Thyroid gland (tissue), 4 donors: ENCODE measurements at regions not wholly inside any gene's neighbourhood (a gene's known extent, or its start where the extent isn't known, plus 50 kb on each side); places are given as distances from the start of the nearest gene placed in this dataset.

Experiments
- DNase-seq, 2 donors: peaks; one replicate each; pipeline ENCODE4 v3.0.0-alpha.2; 2019
- H3K27ac ChIP-seq, 3 donors: fragments of 200-600 bp; sonication (generic); 1 replicate in 2 of 3; 2 replicates in 1 of 3; pipeline ENCODE4 v1.5.1; 2016 to 2019; ENCODE audit warnings: mild to moderate bottlenecking in 1 of 3, moderate library complexity in 1 of 3
- H3K27me3 ChIP-seq: fragments of 200-600 bp; sonication (generic); one replicate; pipeline ENCODE4 v1.5.1; 2019
- H3K36me3 ChIP-seq, 2 donors: fragments of 200-600 bp; sonication (generic); one replicate each; pipeline ENCODE4 v1.5.1; 2016 to 2019
- H3K4me1 ChIP-seq, 2 donors: fragments of 200-600 bp; sonication (generic); one replicate each; pipeline ENCODE4 v1.5.1; 2017 to 2019
- H3K4me3 ChIP-seq, 3 donors: fragments of 200-600 bp; sonication (generic); replicated peaks in 1 of 3; 1 replicate in 2 of 3; 2 replicates in 1 of 3; pipeline ENCODE4 v1.5.1; 2016; ENCODE audit warnings: mild to moderate bottlenecking in 1 of 3
- H3K9me3 ChIP-seq: fragments of 200-600 bp; sonication (generic); one replicate; pipeline ENCODE4 v1.5.1; 2017
- CTCF ChIP-seq, 6 experiments: fragments of 200-600 bp in 3 of 6; fragments of 450-650 bp in 3 of 6; sonication (generic) in 3 of 6; IDR thresholded peaks; one replicate each; pipeline ENCODE4 v1.5.1; 2016 to 2019; ENCODE audit warnings: antibody characterized with exemption in 6 of 6, mild to moderate bottlenecking in 2 of 6, inconsistent platforms in 1 of 6, moderate library complexity in 1 of 6
- POLR2A ChIP-seq, 2 donors: fragments of 450-650 bp; IDR thresholded peaks; one replicate each; pipeline ENCODE4 v1.6.1; 2017; ENCODE audit warnings: antibody characterized with exemption in 2 of 2, mild to moderate bottlenecking in 2 of 2, moderate library complexity in 1 of 2
- WGBS, 2 donors: methylation state at CpG; one replicate each; pipeline ENCODE4 v1.1.5; 2017; 5-methylcytosine and 5-hydroxymethylcytosine counted together
- intact Hi-C: fragments of 100-400 bp; cut with DNase I; formaldehyde crosslinking; loops from one replicate; pipeline ENCODE4 v1.15.1; 2023

DNA sequence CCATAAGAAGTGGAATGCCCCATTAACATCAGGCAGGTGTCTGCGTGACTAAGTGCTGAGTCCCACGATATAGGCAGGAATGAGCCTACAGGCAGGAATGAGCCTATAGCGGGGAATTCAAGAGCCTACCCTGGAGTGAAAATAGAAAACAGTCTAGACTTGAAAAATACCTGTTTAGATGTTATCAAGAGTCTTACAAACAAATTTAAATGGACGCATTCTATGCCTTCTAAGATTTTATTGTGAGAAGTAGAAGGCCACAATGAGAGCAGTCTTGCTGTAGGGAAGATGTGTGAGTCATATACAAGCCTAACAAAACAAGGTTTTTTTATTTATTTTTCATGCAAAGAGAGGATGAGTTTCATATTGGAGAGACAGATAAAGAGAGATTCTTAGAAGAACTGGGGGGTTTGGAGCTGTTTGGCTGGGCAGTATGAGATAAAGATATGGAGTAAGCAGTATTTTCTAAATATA, 200.8 kb upstream of the ZC3H12C start:
- intact Hi-C loops: no loop called here
- H3K4me3 ChIP-seq: no peak overlapping the region
- WGBS, 2 donors: 47 to 63% methylated on average over 4 of the region's 4 CpGs
- H3K36me3 ChIP-seq: no peaks in the 10 kb centered on the region
- TF ChIP-seq POLR2A (IDR thresholded peaks at IDR 0.05) (no peak), CTCF (IDR thresholded peaks at IDR 0.05) (no peak)
- no peaks in the 10 kb centered on the region for H3K27me3 ChIP-seq
- H3K9me3 ChIP-seq: no peaks in the 10 kb centered on the region
- H3K4me1 ChIP-seq: no peaks in the 10 kb centered on the region
- H3K27ac ChIP-seq: no peak overlapping the region
- DNase-seq: no peak

DNA sequence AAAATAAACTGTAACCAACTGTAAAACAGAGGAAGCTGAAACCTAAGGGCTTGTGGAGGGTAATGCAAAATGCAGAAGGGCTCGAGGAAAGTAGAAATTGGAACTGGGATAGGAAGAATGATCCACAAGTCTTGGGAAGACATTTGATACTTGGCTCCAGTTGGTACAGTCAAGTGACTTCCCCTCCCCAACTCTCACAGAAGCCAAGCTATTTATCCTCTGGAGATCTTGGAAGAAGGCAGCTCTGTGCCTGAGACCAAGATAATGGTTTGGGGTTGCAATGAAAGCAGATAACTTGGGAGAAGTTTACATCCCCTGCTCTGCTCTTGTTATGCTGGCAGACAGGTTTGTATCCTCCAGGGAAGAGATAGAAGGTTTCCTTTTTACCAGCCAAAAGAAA, 198.9 kb upstream of the ZC3H12C start:
- DNase-seq: no peak
- no peak for TF ChIP-seq CTCF (IDR thresholded peaks at IDR 0.05)
- TF ChIP-seq POLR2A (IDR thresholded peaks at IDR 0.05): no peak
- no peaks in the 10 kb centered on the region for H3K27me3 ChIP-seq
- H3K27ac ChIP-seq: no peak overlapping the region
- H3K36me3 ChIP-seq: no peaks in the 10 kb centered on the region
- 62 to 66% methylated on average over 1 of the region's 1 CpG for WGBS, 2 donors
- H3K9me3 ChIP-seq: no peaks in the 10 kb centered on the region
- intact Hi-C loops: no loop called here
- no peaks in the 10 kb centered on the region for H3K4me1 ChIP-seq
- no peak overlapping the region for H3K4me3 ChIP-seq

DNA sequence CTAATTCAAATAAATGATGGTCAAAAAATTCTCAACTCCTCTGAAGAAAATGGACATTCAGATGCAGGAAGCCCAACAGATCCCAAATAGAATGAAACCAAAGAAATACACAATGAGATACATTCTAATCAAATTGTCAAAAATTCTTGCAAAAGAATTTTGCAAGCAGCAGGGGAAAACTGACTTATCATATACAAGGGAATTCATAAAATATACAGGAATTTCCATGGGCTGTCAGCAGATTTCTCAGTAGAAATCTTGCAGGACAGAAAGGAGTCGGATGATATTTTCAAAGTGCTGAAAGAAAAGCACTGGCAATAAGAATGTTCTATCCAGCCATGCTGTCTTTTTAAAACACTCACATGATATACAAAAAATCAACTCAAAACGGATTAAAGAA, 194.6 kb upstream of the ZC3H12C start:
- no peaks in the 10 kb centered on the region for H3K9me3 ChIP-seq
- TF ChIP-seq POLR2A (IDR thresholded peaks at IDR 0.05): no peak
- TF ChIP-seq CTCF (IDR thresholded peaks at IDR 0.05): no peak
- intact Hi-C loops: no loop called here
- H3K27ac ChIP-seq: no peak overlapping the region
- no peaks in the 10 kb centered on the region for H3K36me3 ChIP-seq
- no peak overlapping the region for H3K4me3 ChIP-seq
- DNase-seq: no peak
- H3K4me1 ChIP-seq: no peaks in the 10 kb centered on the region
- WGBS, 2 donors: 85% methylated on average over 2 of the region's 2 CpGs
- no peaks in the 10 kb centered on the region for H3K27me3 ChIP-seq

GRCh38 chr11:109902764-109903433, 190.3 kb upstream of the ZC3H12C start:
- no peaks in the 10 kb centered on the region for H3K27me3 ChIP-seq
- no peak overlapping the region for H3K27ac ChIP-seq
- WGBS, 2 donors: 71 to 85% methylated on average over 5 of the region's 5 CpGs
- intact Hi-C loops: no loop called here
- no peak overlapping the region for H3K4me3 ChIP-seq
- H3K9me3 ChIP-seq: no peaks in the 10 kb centered on the region
- TF ChIP-seq POLR2A (IDR thresholded peaks at IDR 0.05) (no peak), CTCF (IDR thresholded peaks at IDR 0.05) (no peak)
- H3K4me1 ChIP-seq: no peaks in the 10 kb centered on the region
- no peak for DNase-seq
- no peaks in the 10 kb centered on the region for H3K36me3 ChIP-seq

DNA sequence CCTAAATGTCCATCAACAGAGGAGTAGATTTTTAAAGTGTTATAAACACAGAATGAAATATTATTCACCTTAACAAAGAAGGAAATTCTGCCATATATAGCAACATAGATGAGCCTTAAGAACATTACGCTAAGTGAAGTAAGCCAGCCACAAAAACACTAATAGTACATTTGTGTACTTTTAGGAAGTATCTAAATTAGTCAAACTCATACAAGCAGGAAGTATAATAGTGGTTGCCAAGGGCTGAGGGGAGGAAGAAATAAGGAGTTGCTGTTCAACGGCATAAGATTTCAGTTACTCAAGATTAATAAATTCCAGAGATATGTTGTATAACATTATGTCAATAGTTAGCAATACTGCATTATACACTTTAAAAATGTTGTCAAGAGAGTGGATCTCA, 181.7 kb upstream of the ZC3H12C start:
- intact Hi-C loops: no loop called here
- TF ChIP-seq POLR2A (IDR thresholded peaks at IDR 0.05) (no peak), CTCF (IDR thresholded peaks at IDR 0.05) (no peak)
- DNase-seq: no peak
- 41 to 73% methylated on average over 2 of the region's 2 CpGs for WGBS, 2 donors
- Histone ChIP-seq H3K36me3 (no peaks in the 10 kb centered on the region), H3K27me3 (no peaks in the 10 kb centered on the region), H3K27ac (no peak overlapping the region), H3K4me3 (no peak overlapping the region), H3K4me1 (no peaks in the 10 kb centered on the region), H3K9me3 (no peaks in the 10 kb centered on the region)
